ENCODE measurements at regions not wholly inside any gene's neighbourhood (a gene's known extent, or its start where the extent isn't known, plus 50 kb on each side); places are given as distances from the start of the nearest gene placed in this dataset.

DNA sequence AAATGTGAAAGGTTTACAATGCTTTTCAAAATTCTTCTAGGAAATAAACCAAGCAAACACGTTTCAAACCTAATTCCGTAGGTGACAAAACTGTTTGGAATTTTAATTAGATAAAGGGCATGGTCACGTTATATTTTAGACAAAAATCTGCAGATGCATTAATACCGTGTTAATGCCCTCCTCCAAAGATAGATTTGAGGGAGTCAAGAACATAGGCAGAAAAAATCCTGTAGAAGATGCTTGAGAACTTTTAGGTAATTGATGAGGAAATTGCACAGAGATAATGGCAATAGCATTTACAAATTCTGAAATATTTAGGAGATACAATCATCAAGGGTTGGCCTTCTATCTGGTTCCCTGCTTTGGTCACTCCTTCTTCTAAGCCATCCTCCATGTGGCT, 212.6 kb downstream of the TMTC3 start:
- TF ChIP-seq ZBTB20 (tag by site-specific recombination; IDR thresholded peaks at IDR 0.05) (no peak), REPIN1 (tag by site-specific recombination; IDR thresholded peaks at IDR 0.05; ENCODE audit: low read depth) (no peak), ZNF274 (IDR thresholded peaks at IDR 0.05; ENCODE audit: low read length) (no peak), ZNF274 (tag by site-specific recombination; IDR thresholded peaks at IDR 0.05; ENCODE audit: borderline replicate concordance) (no peak), HOXA7 (CRISPR knock-in tag; IDR thresholded peaks at IDR 0.05; ENCODE audit: borderline replicate concordance) (no peak), ZNF112 (tag by site-specific recombination; IDR thresholded peaks at IDR 0.05) (no peak), ZNF521 (tag by site-specific recombination; IDR thresholded peaks at IDR 0.05) (no peak)
- TF ChIP-seq, protein P1, sequence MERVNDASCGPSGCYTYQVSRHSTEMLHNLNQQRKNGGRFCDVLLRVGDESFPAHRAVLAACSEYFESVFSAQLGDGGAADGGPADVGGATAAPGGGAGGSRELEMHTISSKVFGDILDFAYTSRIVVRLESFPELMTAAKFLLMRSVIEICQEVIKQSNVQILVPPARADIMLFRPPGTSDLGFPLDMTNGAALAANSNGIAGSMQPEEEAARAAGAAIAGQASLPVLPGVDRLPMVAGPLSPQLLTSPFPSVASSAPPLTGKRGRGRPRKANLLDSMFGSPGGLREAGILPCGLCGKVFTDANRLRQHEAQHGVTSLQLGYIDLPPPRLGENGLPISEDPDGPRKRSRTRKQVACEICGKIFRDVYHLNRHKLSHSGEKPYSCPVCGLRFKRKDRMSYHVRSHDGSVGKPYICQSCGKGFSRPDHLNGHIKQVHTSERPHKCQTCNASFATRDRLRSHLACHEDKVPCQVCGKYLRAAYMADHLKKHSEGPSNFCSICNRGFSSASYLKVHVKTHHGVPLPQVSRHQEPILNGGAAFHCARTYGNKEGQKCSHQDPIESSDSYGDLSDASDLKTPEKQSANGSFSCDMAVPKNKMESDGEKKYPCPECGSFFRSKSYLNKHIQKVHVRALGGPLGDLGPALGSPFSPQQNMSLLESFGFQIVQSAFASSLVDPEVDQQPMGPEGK (tag by site-specific recombination; IDR thresholded peaks at IDR 0.05), result no peak
- TF ChIP-seq, protein P2, sequence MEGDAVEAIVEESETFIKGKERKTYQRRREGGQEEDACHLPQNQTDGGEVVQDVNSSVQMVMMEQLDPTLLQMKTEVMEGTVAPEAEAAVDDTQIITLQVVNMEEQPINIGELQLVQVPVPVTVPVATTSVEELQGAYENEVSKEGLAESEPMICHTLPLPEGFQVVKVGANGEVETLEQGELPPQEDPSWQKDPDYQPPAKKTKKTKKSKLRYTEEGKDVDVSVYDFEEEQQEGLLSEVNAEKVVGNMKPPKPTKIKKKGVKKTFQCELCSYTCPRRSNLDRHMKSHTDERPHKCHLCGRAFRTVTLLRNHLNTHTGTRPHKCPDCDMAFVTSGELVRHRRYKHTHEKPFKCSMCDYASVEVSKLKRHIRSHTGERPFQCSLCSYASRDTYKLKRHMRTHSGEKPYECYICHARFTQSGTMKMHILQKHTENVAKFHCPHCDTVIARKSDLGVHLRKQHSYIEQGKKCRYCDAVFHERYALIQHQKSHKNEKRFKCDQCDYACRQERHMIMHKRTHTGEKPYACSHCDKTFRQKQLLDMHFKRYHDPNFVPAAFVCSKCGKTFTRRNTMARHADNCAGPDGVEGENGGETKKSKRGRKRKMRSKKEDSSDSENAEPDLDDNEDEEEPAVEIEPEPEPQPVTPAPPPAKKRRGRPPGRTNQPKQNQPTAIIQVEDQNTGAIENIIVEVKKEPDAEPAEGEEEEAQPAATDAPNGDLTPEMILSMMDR (tag by site-specific recombination; IDR thresholded peaks at IDR 0.05), result no peak
